ENCODE measurements at regions not wholly inside any gene's neighbourhood (a gene's known extent, or its start where the extent isn't known, plus 50 kb on each side); places are given as distances from the start of the nearest gene placed in this dataset.

- peak; percentile 72 for DNase-seq (ENCODE audit: extremely low spot score, unreplicated experiment)
- Mint-ChIP-seq H3K36me3 (ENCODE audit: unreplicated experiment) (no peaks in the 10 kb centered on the region), H3K4me3 (ENCODE audit: unreplicated experiment) (no peak overlapping the region), H3K27ac (ENCODE audit: unreplicated experiment) (no peak overlapping the region), H3K4me1 (ENCODE audit: unreplicated experiment) (peaks cover 12% of the 10 kb centered on the region), H3K27me3 (ENCODE audit: unreplicated experiment) (peaks cover 7% of the 10 kb centered on the region), H3K9me3 (ENCODE audit: unreplicated experiment) (no peaks in the 10 kb centered on the region)
- TF ChIP-seq CTCF (IDR thresholded peaks at IDR 0.05), result no peak
These were observed 217.5 kb downstream of the CYP26B1 start for GRCh38 chr2:71930049-71930681.

- no peaks in the 10 kb centered on the region for H3K9me3 Mint-ChIP-seq (ENCODE audit: unreplicated experiment)
- no peak overlapping the region for H3K27ac Mint-ChIP-seq (ENCODE audit: unreplicated experiment)
- H3K4me3 Mint-ChIP-seq (ENCODE audit: unreplicated experiment), result no peak overlapping the region
- no peaks in the 10 kb centered on the region for H3K36me3 Mint-ChIP-seq (ENCODE audit: unreplicated experiment)
- TF ChIP-seq CTCF (IDR thresholded peaks at IDR 0.05), result no peak
- peaks cover 7% of the 10 kb centered on the region for H3K27me3 Mint-ChIP-seq (ENCODE audit: unreplicated experiment)
- peaks cover 18% of the 10 kb centered on the region for H3K4me1 Mint-ChIP-seq (ENCODE audit: unreplicated experiment)
- no peak for DNase-seq (ENCODE audit: extremely low spot score, unreplicated experiment)
These were observed 218.2 kb downstream of the CYP26B1 start for GRCh38 chr2:71929482-71929772.

GRCh38 chr2:71928734-71929481 lies 218.8 kb downstream of the CYP26B1 start:
- peak; percentile 70 for DNase-seq (ENCODE audit: extremely low spot score, unreplicated experiment)
- no peak for TF ChIP-seq CTCF (IDR thresholded peaks at IDR 0.05)
- Mint-ChIP-seq H3K27ac (ENCODE audit: unreplicated experiment) (no peak overlapping the region), H3K9me3 (ENCODE audit: unreplicated experiment) (no peaks in the 10 kb centered on the region), H3K27me3 (ENCODE audit: unreplicated experiment) (peaks cover 7% of the 10 kb centered on the region), H3K4me3 (ENCODE audit: unreplicated experiment) (no peak overlapping the region), H3K36me3 (ENCODE audit: unreplicated experiment) (no peaks in the 10 kb centered on the region), H3K4me1 (ENCODE audit: unreplicated experiment) (peaks cover 17% of the 10 kb centered on the region)

GRCh38 chr2:71927757-71928715 lies 219.6 kb downstream of the CYP26B1 start:
- Mint-ChIP-seq H3K27ac (ENCODE audit: unreplicated experiment) (no peak overlapping the region), H3K4me3 (ENCODE audit: unreplicated experiment) (no peak overlapping the region), H3K4me1 (ENCODE audit: unreplicated experiment) (peaks cover 22% of the 10 kb centered on the region), H3K36me3 (ENCODE audit: unreplicated experiment) (no peaks in the 10 kb centered on the region), H3K9me3 (ENCODE audit: unreplicated experiment) (no peaks in the 10 kb centered on the region), H3K27me3 (ENCODE audit: unreplicated experiment) (peaks cover 4% of the 10 kb centered on the region)
- TF ChIP-seq CTCF (IDR thresholded peaks at IDR 0.05), result no peak
- no peak for DNase-seq (ENCODE audit: extremely low spot score, unreplicated experiment)

Measured in osteocyte (in vitro differentiated cells).